HG03432 (cell line): ENCODE measurements at regions not wholly inside any gene's neighbourhood (a gene's known extent, or its start where the extent isn't known, plus 50 kb on each side); places are given as distances from the start of the nearest gene placed in this dataset.

ENCODE experiments used
- ATAC-seq: cut with Tn5 transposase; IDR thresholded peaks from one replicate; pipeline ENCODE4 v1.9.1; 2021; ENCODE audit warnings: mild to moderate bottlenecking, moderate library complexity; ENCODE audit not compliant: unreplicated experiment

- no peak for ATAC-seq
Observed at GRCh38 chr17:36727577-36727976, 126.2 kb downstream of the MRM1 start.

- no peak for ATAC-seq
Observed at GRCh38 chr17:36728030-36728991, 126.9 kb downstream of the MRM1 start.

DNA sequence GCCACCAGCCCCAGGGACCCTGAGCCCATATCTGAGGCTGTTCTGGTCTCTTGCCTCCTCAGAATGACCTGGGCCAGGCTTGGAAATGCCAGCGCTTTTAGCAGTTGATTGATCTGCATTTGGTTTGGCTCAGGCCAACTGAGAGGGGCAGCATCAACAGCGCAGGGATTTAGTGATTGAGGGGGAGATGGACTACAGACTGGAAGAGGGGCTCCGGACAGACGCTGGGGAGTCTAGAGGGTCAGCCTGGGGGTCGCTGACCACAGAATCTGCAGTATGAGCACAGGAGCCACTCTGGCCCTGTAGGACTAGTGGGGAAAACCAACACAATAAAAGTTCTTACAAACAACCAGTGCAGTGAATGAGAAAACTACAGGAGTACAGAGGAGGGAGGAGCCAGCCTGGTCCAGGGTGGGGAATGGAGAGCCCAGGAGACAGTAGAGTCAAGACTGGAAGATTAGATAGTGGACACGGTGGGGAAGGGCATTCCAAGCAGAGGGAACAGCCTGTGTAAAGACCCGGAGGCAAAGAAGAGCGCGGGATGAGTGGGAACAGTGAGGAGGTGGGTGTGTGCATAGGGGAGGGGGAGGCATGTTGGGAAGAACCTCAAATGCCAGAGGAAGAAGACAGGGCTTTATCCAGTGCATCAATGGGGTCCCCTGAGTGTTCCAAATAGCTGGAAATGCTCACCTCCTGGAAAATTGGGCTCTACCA is 128.9 kb downstream of the MRM1 start:
- no peak for ATAC-seq

- no peak for ATAC-seq
Observed at GRCh38 chr17:36730857-36731490, 129.6 kb downstream of the MRM1 start.

- ATAC-seq, result no peak
Observed at GRCh38 chr17:36731811-36732210, 130.4 kb downstream of the MRM1 start.

- no peak for ATAC-seq
Observed at GRCh38 chr17:36732351-36732750, 131.0 kb downstream of the MRM1 start.

- no peak for ATAC-seq
Observed at GRCh38 chr17:36736201-36737156, 135.1 kb downstream of the MRM1 start.

DNA sequence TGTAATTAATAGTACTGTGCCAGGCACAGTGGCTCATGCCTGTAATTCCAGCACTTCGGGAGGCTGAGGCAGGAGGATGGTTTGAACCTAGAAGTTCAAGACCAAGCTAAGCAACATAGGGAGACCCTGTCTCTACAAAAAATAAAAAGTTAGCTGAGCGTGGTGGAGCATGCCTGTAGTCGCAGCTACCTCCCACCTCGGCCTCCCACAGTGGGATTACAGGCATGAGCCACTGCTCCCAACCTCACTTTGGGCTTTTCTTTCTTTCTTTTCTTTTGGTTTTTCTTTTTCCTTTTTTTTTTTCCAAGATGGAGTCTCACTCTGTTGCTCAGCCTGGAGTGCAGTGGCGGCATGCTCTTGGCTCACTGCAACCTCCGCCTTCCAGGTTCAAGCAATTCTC is 137.8 kb downstream of the MRM1 start:
- no peak for ATAC-seq

DNA sequence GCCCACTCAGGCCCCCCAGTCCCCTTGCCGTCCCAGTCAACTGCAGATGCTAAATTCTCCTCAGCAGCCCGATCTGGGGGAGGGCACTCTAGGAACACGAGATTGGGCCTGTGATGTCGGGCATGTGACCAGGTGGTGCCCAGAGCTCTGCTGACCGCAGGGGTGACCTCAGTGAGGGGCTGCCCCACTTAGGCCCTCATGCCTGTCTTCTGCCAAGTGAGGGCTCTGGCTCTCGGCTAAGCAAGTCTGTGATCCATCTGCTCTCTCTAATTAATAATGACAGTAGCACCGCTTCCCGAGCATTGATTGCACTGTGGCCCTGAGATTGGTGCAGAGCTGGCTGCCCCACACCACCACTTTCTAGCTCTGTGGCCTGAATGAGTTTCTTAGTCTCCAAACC is 138.8 kb downstream of the MRM1 start:
- ATAC-seq, result no peak

DNA sequence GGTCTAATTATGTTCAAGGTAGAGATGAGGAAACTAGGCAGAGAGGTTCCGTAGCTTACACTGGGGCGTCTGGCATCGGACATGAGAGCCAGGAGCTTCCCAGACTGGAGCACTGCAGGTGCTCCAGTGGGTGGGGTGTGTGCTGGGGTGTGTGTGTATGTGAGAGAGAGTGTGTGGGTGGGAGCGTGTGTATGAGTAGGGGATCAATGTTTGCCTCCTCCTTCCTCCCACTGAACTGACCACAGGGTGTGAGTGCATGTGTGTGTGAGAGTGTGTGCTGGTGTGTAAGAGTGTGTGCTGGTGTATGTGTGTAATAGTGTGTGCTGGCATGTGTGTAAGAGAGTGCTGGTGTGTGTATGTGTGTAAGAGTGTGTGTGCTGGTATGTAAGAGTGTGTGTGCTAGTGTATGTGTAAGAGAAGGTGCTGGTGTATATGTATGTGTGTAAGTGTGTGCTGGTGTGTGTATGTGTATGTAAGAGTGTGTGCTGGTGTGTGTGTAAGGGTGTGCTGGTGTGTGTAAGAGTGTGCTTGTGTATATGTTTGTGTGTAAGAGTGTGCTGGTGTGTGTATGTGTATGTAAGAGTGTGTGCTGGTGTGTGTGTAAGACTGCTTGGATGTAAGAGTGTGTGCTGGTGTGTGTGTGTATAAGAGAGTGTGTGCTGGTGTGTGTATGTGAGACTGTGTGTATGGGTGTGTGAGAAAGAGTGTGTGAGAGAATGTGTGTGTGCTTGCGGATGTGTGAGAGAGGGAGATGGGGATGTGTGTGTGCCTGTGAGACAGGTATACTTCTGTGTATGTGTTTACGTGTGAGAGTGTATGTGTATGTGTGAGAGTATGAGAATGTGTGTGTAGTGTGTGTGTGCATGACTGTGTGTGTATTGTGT is 139.9 kb downstream of the MRM1 start:
- no peak for ATAC-seq

DNA sequence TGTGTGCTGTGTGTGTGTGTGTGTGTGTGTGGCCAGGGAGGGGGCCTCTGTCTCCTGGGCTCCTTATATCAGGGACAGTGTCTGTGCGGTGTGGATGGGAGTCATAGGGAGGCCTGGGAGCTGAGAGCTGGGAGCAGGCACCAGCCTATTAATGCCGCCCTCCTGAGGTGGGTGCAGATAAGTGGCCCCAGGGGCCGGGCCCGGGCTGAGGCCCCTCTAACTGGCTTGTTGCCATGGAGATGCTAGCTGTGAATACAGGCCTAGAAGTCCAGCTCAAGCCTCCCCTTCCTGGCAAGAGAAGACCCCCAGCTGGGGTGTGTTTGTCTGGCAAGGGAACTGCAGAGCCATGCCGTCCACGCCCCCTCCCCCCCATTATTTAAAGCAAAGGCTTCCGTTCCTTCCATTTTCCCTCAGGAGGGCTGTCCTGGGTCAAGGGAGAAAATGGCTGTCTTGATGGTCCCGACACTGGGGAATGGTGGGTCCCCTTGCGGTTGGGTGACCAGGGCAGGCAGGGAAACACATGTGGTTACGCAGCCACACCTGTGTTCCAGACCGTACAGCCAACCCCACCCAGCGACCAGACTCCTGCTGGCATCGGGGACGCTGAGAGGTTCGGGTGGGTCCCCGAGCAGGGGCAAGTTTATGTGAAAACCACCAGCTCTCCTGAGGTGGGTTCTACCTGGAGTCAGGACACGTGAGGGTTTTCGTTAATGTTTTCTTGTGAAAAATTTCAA is 141.1 kb downstream of the MRM1 start:
- ATAC-seq, result no peak

DNA sequence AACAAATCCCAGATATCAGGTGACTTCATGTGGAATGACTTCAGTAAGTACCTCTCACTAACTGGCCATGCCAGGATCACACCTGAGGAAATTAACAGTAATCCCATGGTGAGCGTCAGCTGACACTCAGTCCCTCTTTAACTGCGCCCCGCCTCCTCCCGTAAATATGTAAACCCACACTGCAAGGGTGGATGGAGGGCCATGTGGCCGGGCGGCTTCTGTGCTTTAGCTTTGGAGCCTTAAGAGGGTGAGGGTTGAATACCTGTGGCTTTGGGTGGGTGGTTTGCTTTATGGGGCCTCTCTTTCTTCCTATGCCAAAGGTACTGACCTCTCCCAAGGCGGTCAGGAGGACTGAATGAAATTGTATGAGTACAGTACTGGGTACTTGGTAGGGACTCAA is 141.7 kb downstream of the MRM1 start:
- ATAC-seq, result no peak

- ATAC-seq, result no peak
Observed at GRCh38 chr17:36746381-36747053, 145.1 kb downstream of the MRM1 start.

DNA sequence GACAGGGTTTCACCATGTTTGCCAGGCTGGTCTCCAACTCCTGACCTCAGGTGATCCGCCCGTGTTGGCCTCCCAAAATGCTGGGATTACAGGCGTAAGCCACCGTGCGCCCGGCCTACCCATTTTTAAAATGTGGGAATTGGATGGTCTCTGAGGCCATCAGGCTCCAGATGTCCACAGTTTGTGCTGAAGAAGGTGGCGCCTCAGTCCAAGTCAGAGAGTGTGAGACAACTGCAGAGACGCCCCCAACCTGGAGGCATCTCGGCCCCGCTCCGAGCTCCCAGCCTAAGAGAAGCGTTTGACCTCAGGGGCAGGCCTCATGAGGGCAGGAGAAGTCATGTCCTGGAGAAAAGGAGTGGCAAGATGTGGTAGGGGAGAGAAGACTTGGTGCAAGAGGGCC is 146.5 kb downstream of the MRM1 start:
- ATAC-seq, result no peak

GRCh38 chr17:36748272-36748671 is 146.9 kb downstream of the MRM1 start:
- ATAC-seq, result no peak

GRCh38 chr17:36749493-36749892 is 148.1 kb downstream of the MRM1 start:
- ATAC-seq, result no peak

DNA sequence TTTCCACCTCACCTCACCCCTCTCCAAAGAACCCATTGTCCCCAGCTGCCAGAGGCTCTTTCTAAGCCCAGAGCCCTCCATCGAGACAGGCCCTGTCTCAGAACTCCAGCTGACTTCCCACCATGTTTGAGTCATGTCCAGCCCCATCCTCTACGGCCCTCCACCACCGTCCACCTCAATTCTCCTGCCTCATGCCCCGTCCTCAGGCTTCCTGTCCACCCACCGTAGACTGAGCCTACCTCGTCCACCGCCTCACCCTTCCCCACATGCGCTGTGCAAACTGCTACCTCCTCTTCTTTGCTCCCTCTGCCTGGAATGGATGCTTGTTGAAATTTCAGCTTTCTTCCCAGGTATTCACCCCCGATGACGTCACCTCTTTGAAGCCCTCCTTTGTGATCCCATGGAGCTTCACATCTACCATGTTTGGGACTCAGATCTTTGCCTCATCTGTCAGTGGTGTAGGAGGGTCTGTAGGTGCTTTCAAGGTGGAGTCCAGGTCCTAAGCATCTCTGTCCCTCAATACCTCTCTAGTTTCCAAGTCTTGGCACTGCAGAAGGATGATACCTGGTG is 149.0 kb downstream of the MRM1 start:
- no peak for ATAC-seq
